ENCODE measurements at regions not wholly inside any gene's neighbourhood (a gene's known extent, or its start where the extent isn't known, plus 50 kb on each side); places are given as distances from the start of the nearest gene placed in this dataset.
"Not testable (repeated sequence)": the region's sequence is repeated elsewhere in the genome, so short reads cannot be mapped to it uniquely, and the experiment has no call there.

DNA sequence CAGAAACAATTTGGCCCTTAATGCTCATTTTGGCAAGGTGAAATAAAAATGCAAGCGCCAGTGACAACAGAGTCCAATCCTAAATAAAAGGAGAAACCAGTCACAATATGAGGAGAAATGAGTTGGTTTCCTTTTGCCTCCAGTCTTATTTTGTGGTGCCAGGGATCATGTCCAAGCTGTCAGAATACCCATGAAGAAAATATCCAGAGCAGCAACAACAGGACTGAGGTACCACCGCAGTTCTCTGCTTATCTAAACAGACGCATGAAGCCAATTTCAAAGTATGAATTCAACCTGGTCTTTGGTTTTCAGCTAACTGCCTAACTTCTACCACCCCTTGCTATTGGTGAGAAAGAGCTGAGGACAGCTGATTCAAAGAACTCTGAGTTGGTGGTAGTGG is 199.9 kb upstream of the MAGEB2 start:
- Histone ChIP-seq H3K36me3 (ENCODE audit: control insufficient read depth, insufficient read depth, low read length) (no peaks in the 10 kb centered on the region), H3K9me3 (ENCODE audit: control insufficient read depth, insufficient read depth, low read depth, low read length) (no peaks in the 10 kb centered on the region), H3K27me3 (ENCODE audit: control insufficient read depth, insufficient read depth, low read length) (no peaks in the 10 kb centered on the region), H3K4me3 (ENCODE audit: low read depth in 2 of 2, low read length in 2 of 2) (no peak overlapping the region), H3K4me1 (ENCODE audit: control insufficient read depth, insufficient read depth, low read length) (no peaks in the 10 kb centered on the region), H3K27ac (ENCODE audit: low read length) (no peak overlapping the region)
- intact Hi-C loops (cut with micrococcal nuclease; ENCODE audit: unreplicated experiment) = no loop called here
- CTCF ChIA-PET = no interaction called here
- DNase-seq (ENCODE audit: low read depth, low spot score) (no peak), ATAC-seq (no peak)
- in situ Hi-C loops (cut with HindIII; ENCODE audit: low pct_unique_long_range_greater_than_20kb, low sequenced_read_pairs) = no loop called here
- POLR2A ChIA-PET = no interaction called here
- TF ChIP-seq POLR2AphosphoS5 (IDR thresholded peaks at IDR 0.05; ENCODE audit: low read depth, low read length) (no peak), TCF7L2 (IDR thresholded peaks at IDR 0.05; ENCODE audit: low read depth, low read length) (no peak), SIN3A (IDR thresholded peaks at IDR 0.05; ENCODE audit: borderline replicate concordance, insufficient read depth, low read depth, low read length) (no peak)
- TF ChIP-seq, protein P1, sequence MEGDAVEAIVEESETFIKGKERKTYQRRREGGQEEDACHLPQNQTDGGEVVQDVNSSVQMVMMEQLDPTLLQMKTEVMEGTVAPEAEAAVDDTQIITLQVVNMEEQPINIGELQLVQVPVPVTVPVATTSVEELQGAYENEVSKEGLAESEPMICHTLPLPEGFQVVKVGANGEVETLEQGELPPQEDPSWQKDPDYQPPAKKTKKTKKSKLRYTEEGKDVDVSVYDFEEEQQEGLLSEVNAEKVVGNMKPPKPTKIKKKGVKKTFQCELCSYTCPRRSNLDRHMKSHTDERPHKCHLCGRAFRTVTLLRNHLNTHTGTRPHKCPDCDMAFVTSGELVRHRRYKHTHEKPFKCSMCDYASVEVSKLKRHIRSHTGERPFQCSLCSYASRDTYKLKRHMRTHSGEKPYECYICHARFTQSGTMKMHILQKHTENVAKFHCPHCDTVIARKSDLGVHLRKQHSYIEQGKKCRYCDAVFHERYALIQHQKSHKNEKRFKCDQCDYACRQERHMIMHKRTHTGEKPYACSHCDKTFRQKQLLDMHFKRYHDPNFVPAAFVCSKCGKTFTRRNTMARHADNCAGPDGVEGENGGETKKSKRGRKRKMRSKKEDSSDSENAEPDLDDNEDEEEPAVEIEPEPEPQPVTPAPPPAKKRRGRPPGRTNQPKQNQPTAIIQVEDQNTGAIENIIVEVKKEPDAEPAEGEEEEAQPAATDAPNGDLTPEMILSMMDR (IDR thresholded peaks at IDR 0.05) = no peak
- TF ChIP-seq, protein P2, sequence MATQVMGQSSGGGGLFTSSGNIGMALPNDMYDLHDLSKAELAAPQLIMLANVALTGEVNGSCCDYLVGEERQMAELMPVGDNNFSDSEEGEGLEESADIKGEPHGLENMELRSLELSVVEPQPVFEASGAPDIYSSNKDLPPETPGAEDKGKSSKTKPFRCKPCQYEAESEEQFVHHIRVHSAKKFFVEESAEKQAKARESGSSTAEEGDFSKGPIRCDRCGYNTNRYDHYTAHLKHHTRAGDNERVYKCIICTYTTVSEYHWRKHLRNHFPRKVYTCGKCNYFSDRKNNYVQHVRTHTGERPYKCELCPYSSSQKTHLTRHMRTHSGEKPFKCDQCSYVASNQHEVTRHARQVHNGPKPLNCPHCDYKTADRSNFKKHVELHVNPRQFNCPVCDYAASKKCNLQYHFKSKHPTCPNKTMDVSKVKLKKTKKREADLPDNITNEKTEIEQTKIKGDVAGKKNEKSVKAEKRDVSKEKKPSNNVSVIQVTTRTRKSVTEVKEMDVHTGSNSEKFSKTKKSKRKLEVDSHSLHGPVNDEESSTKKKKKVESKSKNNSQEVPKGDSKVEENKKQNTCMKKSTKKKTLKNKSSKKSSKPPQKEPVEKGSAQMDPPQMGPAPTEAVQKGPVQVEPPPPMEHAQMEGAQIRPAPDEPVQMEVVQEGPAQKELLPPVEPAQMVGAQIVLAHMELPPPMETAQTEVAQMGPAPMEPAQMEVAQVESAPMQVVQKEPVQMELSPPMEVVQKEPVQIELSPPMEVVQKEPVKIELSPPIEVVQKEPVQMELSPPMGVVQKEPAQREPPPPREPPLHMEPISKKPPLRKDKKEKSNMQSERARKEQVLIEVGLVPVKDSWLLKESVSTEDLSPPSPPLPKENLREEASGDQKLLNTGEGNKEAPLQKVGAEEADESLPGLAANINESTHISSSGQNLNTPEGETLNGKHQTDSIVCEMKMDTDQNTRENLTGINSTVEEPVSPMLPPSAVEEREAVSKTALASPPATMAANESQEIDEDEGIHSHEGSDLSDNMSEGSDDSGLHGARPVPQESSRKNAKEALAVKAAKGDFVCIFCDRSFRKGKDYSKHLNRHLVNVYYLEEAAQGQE (IDR thresholded peaks at IDR 0.05; ENCODE audit: insufficient read depth in 1 of 2, low read depth in 2 of 2, low read length in 1 of 2) = no peak
- no TSS peak for BruUV-seq (replicated peaks)

DNA sequence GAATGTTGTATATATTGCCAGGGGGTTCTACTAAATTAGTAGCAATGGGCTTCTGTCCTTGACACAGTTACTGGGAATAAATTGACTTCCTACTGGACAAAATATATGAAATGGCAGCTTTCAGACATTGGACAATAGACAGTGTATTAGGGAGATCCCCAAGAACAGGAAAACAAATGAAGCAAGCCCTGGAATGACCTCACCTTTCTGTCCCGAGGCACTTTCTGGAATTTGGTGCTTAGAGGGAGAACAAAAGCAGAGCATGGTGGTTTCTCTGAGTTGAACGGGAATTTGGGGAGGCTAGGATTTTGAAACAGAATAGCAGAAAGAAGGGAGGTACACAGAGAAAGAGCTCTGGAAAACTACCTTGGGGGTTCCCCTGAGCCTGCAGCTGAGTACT is 187.7 kb upstream of the MAGEB2 start:
- POLR2A ChIA-PET = no interaction called here
- no peak overlapping the region for H3K4me3 ChIP-seq (ENCODE audit: low read depth in 2 of 2, low read length in 2 of 2)
- H3K9me3 ChIP-seq (ENCODE audit: control insufficient read depth, insufficient read depth, low read depth, low read length) = no peaks in the 10 kb centered on the region
- no TSS peak for BruUV-seq (replicated peaks)
- intact Hi-C loops (cut with micrococcal nuclease; ENCODE audit: unreplicated experiment) = no loop called here
- CTCF ChIA-PET = no interaction called here
- in situ Hi-C loops (cut with HindIII; ENCODE audit: low pct_unique_long_range_greater_than_20kb, low sequenced_read_pairs) = no loop called here
- TF ChIP-seq SIN3A (IDR thresholded peaks at IDR 0.05; ENCODE audit: borderline replicate concordance, insufficient read depth, low read depth, low read length) = no peak
- TF ChIP-seq, protein P1 (IDR thresholded peaks at IDR 0.05) = no peak
- TF ChIP-seq, protein P2 (IDR thresholded peaks at IDR 0.05; ENCODE audit: insufficient read depth in 1 of 2, low read depth in 2 of 2, low read length in 1 of 2) = no peak
- no peak for TF ChIP-seq POLR2AphosphoS5 (IDR thresholded peaks at IDR 0.05; ENCODE audit: low read depth, low read length)
- no peak for TF ChIP-seq TCF7L2 (IDR thresholded peaks at IDR 0.05; ENCODE audit: low read depth, low read length)
- ATAC-seq (no peak), DNase-seq (ENCODE audit: low read depth, low spot score) (no peak)
- H3K27ac ChIP-seq (ENCODE audit: low read length) = no peak overlapping the region
- H3K27me3 ChIP-seq (ENCODE audit: control insufficient read depth, insufficient read depth, low read length) = no peaks in the 10 kb centered on the region
- H3K36me3 ChIP-seq (ENCODE audit: control insufficient read depth, insufficient read depth, low read length) = no peaks in the 10 kb centered on the region
- H3K4me1 ChIP-seq (ENCODE audit: control insufficient read depth, insufficient read depth, low read length) = no peaks in the 10 kb centered on the region

DNA sequence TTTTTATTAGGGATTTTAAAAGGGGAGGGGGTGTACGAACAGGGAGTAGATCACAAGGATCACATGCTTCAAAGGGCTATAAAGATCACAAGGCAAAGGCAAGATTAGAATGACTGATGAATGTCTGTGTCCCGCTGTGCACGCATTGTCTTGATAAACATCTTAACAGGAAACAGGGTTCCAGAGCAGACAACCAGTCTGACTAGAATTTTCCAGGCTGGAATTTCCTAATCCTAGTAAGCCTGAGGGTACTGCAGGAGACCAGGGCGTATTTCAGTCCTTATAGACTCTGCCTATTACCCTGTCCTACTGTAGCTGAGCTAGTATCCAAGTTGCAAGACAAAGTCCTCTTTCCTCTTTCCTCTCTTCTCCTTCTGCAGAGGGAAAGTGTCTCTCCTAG is 179.0 kb upstream of the MAGEB2 start:
- H3K9me3 ChIP-seq (ENCODE audit: control insufficient read depth, insufficient read depth, low read depth, low read length); in situ Hi-C loops (cut with HindIII; ENCODE audit: low pct_unique_long_range_greater_than_20kb, low sequenced_read_pairs); H3K4me3 ChIP-seq (ENCODE audit: low read depth in 2 of 2, low read length in 2 of 2); H3K27me3 ChIP-seq (ENCODE audit: control insufficient read depth, insufficient read depth, low read length); H3K27ac ChIP-seq (ENCODE audit: low read length); H3K36me3 ChIP-seq (ENCODE audit: control insufficient read depth, insufficient read depth, low read length); ATAC-seq; POLR2A ChIA-PET; H3K4me1 ChIP-seq (ENCODE audit: control insufficient read depth, insufficient read depth, low read length); intact Hi-C loops (cut with micrococcal nuclease; ENCODE audit: unreplicated experiment); CTCF ChIA-PET; BruUV-seq (replicated peaks); DNase-seq (ENCODE audit: low read depth, low spot score): not testable (repeated sequence)
